ENCODE measurements at regions not wholly inside any gene's neighbourhood (a gene's known extent, or its start where the extent isn't known, plus 50 kb on each side); places are given as distances from the start of the nearest gene placed in this dataset.

DNA sequence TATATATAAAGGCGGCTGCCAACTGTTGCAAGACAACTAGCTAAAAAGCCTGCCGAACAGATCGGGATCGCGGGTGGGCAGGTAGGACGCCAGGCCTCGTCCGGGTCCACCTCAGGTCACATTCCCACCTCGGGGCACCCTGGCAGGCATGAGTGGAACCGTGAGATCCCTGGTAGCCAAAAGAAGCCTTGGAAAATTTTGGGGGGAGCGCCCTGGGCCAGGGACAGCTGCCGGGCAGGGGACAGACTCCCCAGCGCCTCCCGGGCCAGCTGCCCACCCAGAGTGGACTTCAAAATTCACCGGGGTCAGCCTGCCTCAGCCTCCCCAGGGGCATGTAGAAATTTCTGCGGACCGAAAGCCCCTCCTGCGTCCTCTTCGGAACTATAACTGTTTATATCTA lies 760.9 kb downstream of the KCNJ18 start:
- no peak for DNase-seq

- no peak for DNase-seq
These were observed 762.0 kb downstream of the KCNJ18 start for GRCh38 chr17:22454070-22454999.

- DNase-seq, result no peak
These were observed 767.1 kb downstream of the KCNJ18 start for GRCh38 chr17:22459331-22459952.

DNA sequence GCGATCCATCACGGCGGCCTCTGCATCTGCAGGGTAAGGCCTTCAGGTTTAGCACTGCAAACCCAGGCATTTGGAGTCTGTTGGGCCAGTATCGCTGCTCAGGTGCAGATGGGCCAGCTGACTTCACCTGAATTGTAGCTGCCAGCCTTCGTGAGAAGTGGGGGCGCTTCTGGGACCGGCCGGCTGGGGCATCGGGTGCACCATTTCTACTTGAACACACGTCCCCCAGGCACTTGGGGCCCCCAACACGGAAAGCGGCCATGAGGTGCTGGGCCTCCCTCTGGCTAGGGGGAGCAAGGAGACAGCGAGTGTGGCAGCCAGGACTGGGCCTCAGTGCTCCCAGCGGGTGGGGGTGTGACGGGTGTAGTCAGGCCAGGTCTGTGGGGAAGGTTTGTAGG lies 767.6 kb downstream of the KCNJ18 start:
- DNase-seq, result no peak

DNA sequence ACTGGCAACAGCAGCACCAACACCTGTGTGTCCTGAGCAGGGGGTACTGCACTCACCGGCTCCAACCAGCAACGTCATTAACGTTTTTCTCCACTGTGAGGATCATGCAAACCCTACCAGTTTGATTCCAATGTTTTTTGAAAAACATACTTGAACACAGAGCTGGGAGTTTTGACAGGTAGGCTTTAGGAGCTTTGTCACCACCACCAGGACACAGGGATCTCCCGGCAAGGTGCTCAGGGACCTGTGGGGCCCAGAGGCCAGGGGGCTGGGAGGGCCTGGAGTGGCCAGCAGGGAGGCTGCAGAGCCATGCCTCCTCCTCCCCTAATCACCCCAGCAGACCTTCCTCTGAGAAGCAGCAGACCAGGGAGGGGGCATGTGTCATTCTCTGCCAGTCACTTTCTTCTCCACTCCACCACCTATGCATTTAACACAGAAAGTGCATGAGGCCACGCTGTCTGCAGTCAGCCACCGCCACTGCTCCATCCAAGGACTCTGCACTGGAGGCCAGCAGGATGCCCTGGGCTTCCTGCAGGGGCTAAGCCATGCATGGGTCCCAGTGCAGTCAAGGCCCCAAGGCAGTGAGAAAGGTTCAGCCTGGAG lies 768.2 kb downstream of the KCNJ18 start:
- no peak for DNase-seq

GRCh38 chr17:22461460-22462145 lies 769.3 kb downstream of the KCNJ18 start:
- no peak for DNase-seq

DNA sequence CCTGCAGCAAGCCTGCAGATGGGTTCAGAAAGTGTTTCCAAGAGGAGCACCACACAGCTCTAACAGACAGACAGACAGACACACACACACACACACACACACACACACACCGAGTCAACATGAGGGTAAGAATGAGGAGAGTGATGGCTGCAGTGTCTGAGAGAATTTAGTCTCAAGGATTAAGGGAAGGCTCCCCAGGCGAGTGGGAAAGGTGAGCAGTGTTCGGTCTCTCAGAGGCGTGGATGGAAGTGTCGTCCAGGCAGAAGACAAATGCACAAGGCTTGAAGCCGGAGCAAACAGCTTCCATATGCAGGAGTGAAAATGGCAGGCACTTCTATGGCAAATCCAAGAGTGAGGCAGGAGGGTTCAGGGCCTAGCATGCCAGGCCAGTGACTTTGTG lies 770.1 kb downstream of the KCNJ18 start:
- no peak for DNase-seq

GRCh38 chr17:22463110-22463850 lies 771.0 kb downstream of the KCNJ18 start:
- no peak for DNase-seq

DNA sequence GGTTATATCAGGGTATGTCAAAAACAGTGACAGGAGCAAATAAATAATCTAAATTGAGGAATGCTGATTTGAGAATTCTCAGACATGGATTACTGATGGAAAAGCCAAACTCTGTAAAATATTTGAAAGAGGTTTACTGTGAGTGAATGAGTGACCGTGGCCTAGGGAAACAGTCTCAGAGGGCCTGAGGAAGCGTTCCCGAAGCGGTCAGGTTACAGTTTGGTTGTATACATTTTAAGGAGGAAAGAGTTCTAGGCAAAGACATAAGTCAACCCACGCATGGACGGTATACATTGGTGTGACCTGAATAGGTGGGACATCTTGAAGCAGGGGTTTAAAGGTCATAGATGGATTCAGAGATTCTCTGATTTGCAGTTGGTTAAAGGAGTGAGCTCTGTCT lies 771.7 kb downstream of the KCNJ18 start:
- no peak for DNase-seq

DNA sequence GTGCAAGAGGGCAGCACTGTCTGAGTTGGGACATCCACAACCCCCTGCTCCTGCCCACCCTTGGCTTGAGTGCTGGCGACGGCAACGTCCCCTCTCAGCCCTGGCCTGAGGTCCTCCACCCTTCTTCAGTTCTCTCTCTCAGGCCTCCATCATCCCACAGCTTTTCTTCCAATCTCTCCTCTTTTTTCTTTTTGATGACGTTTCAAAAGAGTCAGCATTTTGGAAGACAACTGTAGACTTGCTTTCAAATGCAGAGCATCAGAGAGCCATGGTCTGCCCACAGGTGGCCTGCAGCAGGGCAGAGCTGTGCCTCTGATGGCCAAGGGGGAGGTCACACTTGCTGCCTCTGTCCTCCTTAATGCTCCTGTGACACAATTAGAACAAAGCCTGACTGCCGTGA lies 775.4 kb downstream of the KCNJ18 start:
- no peak for DNase-seq

GRCh38 chr17:22469101-22469880 lies 777.0 kb downstream of the KCNJ18 start:
- DNase-seq, result no peak

DNA sequence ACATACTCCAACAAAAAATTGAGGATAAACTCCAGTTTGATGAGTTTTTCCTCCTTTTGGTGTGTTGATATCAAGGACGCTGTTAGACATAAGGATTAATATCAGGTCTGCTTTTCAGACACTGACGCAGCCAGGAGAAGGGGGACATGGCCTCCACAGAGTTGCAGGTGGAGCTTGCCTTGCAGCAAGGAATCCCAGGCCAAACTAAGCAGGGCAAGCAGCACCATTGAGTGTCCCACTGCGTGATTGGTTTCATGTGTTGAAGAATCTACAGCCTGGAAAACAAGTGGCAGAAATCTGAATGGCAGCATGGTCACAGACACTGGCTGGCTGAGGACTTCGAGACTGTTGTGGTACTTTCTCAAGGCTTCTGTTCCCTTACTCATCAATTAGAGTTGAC lies 777.6 kb downstream of the KCNJ18 start:
- no peak for DNase-seq

- no peak for DNase-seq
These were observed 778.3 kb downstream of the KCNJ18 start for GRCh38 chr17:22470411-22471175.

- no peak for DNase-seq
These were observed 792.5 kb downstream of the KCNJ18 start for GRCh38 chr17:22484826-22485225.

DNA sequence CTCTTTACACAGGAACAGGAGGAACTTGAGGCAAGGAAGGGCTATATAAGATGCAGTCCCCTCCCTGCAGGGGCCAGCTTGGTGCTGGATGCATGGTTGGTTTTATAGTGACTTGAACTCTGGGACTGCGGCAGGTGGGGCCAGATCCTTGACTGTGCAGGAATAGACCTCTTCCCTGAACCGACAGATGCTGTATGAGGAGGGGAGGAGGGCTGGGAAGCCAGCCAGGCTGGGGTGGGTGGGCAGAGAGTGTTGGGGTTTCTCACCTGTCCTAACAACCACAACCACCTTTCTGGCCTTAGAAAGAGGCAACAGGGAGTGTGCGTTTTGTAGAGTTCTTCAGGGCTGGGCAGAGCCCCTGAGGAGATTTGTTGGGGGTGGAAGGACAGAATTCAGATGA lies 798.1 kb downstream of the KCNJ18 start:
- no peak for DNase-seq

DNA sequence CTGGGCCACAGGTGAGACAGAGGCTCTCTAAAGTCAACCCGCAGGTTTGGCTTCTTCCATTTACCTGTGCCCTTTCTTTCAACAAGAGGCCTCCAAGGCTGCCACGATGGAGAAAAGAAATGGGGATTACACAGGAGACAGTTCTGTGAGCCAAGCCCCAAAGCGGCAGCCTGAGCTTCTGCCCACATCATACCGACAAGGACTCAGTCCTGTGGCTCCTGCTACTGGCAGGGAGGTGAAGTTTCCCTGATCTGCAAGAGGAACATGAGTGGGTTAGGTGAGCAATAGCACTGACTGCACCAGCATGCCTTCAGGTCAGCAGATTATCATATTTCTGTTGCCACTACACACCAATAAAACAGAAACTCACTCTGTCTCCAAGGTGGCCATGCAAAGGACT lies 800.0 kb downstream of the KCNJ18 start:
- no peak for DNase-seq

GRCh38 chr17:22496450-22496849 lies 804.1 kb downstream of the KCNJ18 start:
- DNase-seq, result no peak

GRCh38 chr17:22503322-22503899 lies 811.1 kb downstream of the KCNJ18 start:
- DNase-seq, result no peak

GRCh38 chr17:22505660-22506059 lies 813.3 kb downstream of the KCNJ18 start:
- no peak for DNase-seq

- DNase-seq, result no peak
These were observed 813.9 kb downstream of the KCNJ18 start for GRCh38 chr17:22506231-22506630.

- DNase-seq, result no peak
These were observed 814.5 kb downstream of the KCNJ18 start for GRCh38 chr17:22506861-22507260.
